ENCODE measurements at regions not wholly inside any gene's neighbourhood (a gene's known extent, or its start where the extent isn't known, plus 50 kb on each side); places are given as distances from the start of the nearest gene placed in this dataset.
"Not testable (repeated sequence)": the region's sequence is repeated elsewhere in the genome, so short reads cannot be mapped to it uniquely, and the experiment has no call there.

- H3K9me3 ChIP-seq (ENCODE audit: control insufficient read depth, insufficient read depth, low read length); H3K4me3 ChIP-seq (ENCODE audit: low read depth, low read length); H3K4me1 ChIP-seq (ENCODE audit: control insufficient read depth, insufficient read depth, low read length); H3K27me3 ChIP-seq (ENCODE audit: control insufficient read depth, insufficient read depth, low read length); H3K9ac ChIP-seq (ENCODE audit: low read depth, low read length); H3K36me3 ChIP-seq (ENCODE audit: control insufficient read depth, insufficient read depth, low read length): not testable (repeated sequence)
Measured at GRCh38 chr17:20866444-20867209, 176.2 kb downstream of the USP22 start.

GRCh38 chr17:20867436-20867937 is 175.3 kb downstream of the USP22 start:
- not testable (repeated sequence) for H3K9me3 ChIP-seq (ENCODE audit: control insufficient read depth, insufficient read depth, low read length); H3K4me3 ChIP-seq (ENCODE audit: low read depth, low read length); H3K4me1 ChIP-seq (ENCODE audit: control insufficient read depth, insufficient read depth, low read length); H3K27me3 ChIP-seq (ENCODE audit: control insufficient read depth, insufficient read depth, low read length); H3K36me3 ChIP-seq (ENCODE audit: control insufficient read depth, insufficient read depth, low read length); H3K9ac ChIP-seq (ENCODE audit: low read depth, low read length)

GRCh38 chr17:20867938-20868661 is 174.7 kb downstream of the USP22 start:
- not testable (repeated sequence) for H3K36me3 ChIP-seq (ENCODE audit: control insufficient read depth, insufficient read depth, low read length); H3K4me1 ChIP-seq (ENCODE audit: control insufficient read depth, insufficient read depth, low read length); H3K9ac ChIP-seq (ENCODE audit: low read depth, low read length); H3K9me3 ChIP-seq (ENCODE audit: control insufficient read depth, insufficient read depth, low read length); H3K27me3 ChIP-seq (ENCODE audit: control insufficient read depth, insufficient read depth, low read length)
- H3K4me3 ChIP-seq (ENCODE audit: low read depth, low read length): peak overlapping the region; percentile 52

GRCh38 chr17:20868662-20869007 is 174.2 kb downstream of the USP22 start:
- H3K4me3 ChIP-seq (ENCODE audit: low read depth, low read length): peak overlapping the region; percentile 52

GRCh38 chr17:20873173-20873572 is 169.6 kb downstream of the USP22 start:
- not testable (repeated sequence) for H3K36me3 ChIP-seq (ENCODE audit: control insufficient read depth, insufficient read depth, low read length); H3K27me3 ChIP-seq (ENCODE audit: control insufficient read depth, insufficient read depth, low read length); H3K9me3 ChIP-seq (ENCODE audit: control insufficient read depth, insufficient read depth, low read length); H3K9ac ChIP-seq (ENCODE audit: low read depth, low read length); H3K4me3 ChIP-seq (ENCODE audit: low read depth, low read length); H3K4me1 ChIP-seq (ENCODE audit: control insufficient read depth, insufficient read depth, low read length)

More at GRCh38 chr17:20868662-20869007, 174.2 kb downstream of the USP22 start:
- not testable (repeated sequence) for H3K4me1 ChIP-seq (ENCODE audit: control insufficient read depth, insufficient read depth, low read length); H3K9me3 ChIP-seq (ENCODE audit: control insufficient read depth, insufficient read depth, low read length); H3K27me3 ChIP-seq (ENCODE audit: control insufficient read depth, insufficient read depth, low read length); H3K9ac ChIP-seq (ENCODE audit: low read depth, low read length); H3K36me3 ChIP-seq (ENCODE audit: control insufficient read depth, insufficient read depth, low read length)

- not testable (repeated sequence) for H3K9ac ChIP-seq (ENCODE audit: low read depth, low read length); H3K9me3 ChIP-seq (ENCODE audit: control insufficient read depth, insufficient read depth, low read length); H3K4me3 ChIP-seq (ENCODE audit: low read depth, low read length); H3K4me1 ChIP-seq (ENCODE audit: control insufficient read depth, insufficient read depth, low read length); H3K27me3 ChIP-seq (ENCODE audit: control insufficient read depth, insufficient read depth, low read length); H3K36me3 ChIP-seq (ENCODE audit: control insufficient read depth, insufficient read depth, low read length)
Measured at GRCh38 chr17:20873688-20874328, 169.0 kb downstream of the USP22 start.

- H3K36me3 ChIP-seq (ENCODE audit: control insufficient read depth, insufficient read depth, low read length); H3K9ac ChIP-seq (ENCODE audit: low read depth, low read length); H3K9me3 ChIP-seq (ENCODE audit: control insufficient read depth, insufficient read depth, low read length); H3K4me3 ChIP-seq (ENCODE audit: low read depth, low read length); H3K4me1 ChIP-seq (ENCODE audit: control insufficient read depth, insufficient read depth, low read length); H3K27me3 ChIP-seq (ENCODE audit: control insufficient read depth, insufficient read depth, low read length): not testable (repeated sequence)
Measured at GRCh38 chr17:20877384-20877783, 165.4 kb downstream of the USP22 start.

GRCh38 chr17:20890338-20890737 is 152.5 kb downstream of the USP22 start:
- H3K9me3 ChIP-seq (ENCODE audit: control insufficient read depth, insufficient read depth, low read length): no peaks in the 10 kb centered on the region
- no peak overlapping the region for H3K9ac ChIP-seq (ENCODE audit: low read depth, low read length)
- H3K4me3 ChIP-seq (ENCODE audit: low read depth, low read length): no peak overlapping the region
- no peaks in the 10 kb centered on the region for H3K27me3 ChIP-seq (ENCODE audit: control insufficient read depth, insufficient read depth, low read length)
- H3K36me3 ChIP-seq (ENCODE audit: control insufficient read depth, insufficient read depth, low read length): peaks cover under 1% of the 10 kb centered on the region
- H3K4me1 ChIP-seq (ENCODE audit: control insufficient read depth, insufficient read depth, low read length): no peaks in the 10 kb centered on the region

- not testable (repeated sequence) for H3K9me3 ChIP-seq (ENCODE audit: control insufficient read depth, insufficient read depth, low read length); H3K27me3 ChIP-seq (ENCODE audit: control insufficient read depth, insufficient read depth, low read length); H3K4me1 ChIP-seq (ENCODE audit: control insufficient read depth, insufficient read depth, low read length); H3K36me3 ChIP-seq (ENCODE audit: control insufficient read depth, insufficient read depth, low read length); H3K4me3 ChIP-seq (ENCODE audit: low read depth, low read length); H3K9ac ChIP-seq (ENCODE audit: low read depth, low read length)
Measured at GRCh38 chr17:20895426-20895825, 147.4 kb downstream of the USP22 start.

GRCh38 chr17:20896153-20896649 is 146.6 kb downstream of the USP22 start:
- H3K4me1 ChIP-seq (ENCODE audit: control insufficient read depth, insufficient read depth, low read length): peaks cover 6% of the 10 kb centered on the region
- peaks cover 5% of the 10 kb centered on the region for H3K36me3 ChIP-seq (ENCODE audit: control insufficient read depth, insufficient read depth, low read length)
- H3K9ac ChIP-seq (ENCODE audit: low read depth, low read length): no peak overlapping the region
- H3K9me3 ChIP-seq (ENCODE audit: control insufficient read depth, insufficient read depth, low read length): no peaks in the 10 kb centered on the region
- H3K27me3 ChIP-seq (ENCODE audit: control insufficient read depth, insufficient read depth, low read length): no peaks in the 10 kb centered on the region
- no peak overlapping the region for H3K4me3 ChIP-seq (ENCODE audit: low read depth, low read length)

- not testable (repeated sequence) for H3K9ac ChIP-seq (ENCODE audit: low read depth, low read length); H3K36me3 ChIP-seq (ENCODE audit: control insufficient read depth, insufficient read depth, low read length); H3K27me3 ChIP-seq (ENCODE audit: control insufficient read depth, insufficient read depth, low read length); H3K4me3 ChIP-seq (ENCODE audit: low read depth, low read length); H3K4me1 ChIP-seq (ENCODE audit: control insufficient read depth, insufficient read depth, low read length); H3K9me3 ChIP-seq (ENCODE audit: control insufficient read depth, insufficient read depth, low read length)
Measured at GRCh38 chr17:20898726-20899125, 144.1 kb downstream of the USP22 start.

GRCh38 chr17:20902496-20902895 is 140.3 kb downstream of the USP22 start:
- not testable (repeated sequence) for H3K9ac ChIP-seq (ENCODE audit: low read depth, low read length); H3K36me3 ChIP-seq (ENCODE audit: control insufficient read depth, insufficient read depth, low read length); H3K4me1 ChIP-seq (ENCODE audit: control insufficient read depth, insufficient read depth, low read length); H3K27me3 ChIP-seq (ENCODE audit: control insufficient read depth, insufficient read depth, low read length); H3K4me3 ChIP-seq (ENCODE audit: low read depth, low read length); H3K9me3 ChIP-seq (ENCODE audit: control insufficient read depth, insufficient read depth, low read length)

Measured in iPS-15b (cell line).